ENCODE measurements at regions not wholly inside any gene's neighbourhood (a gene's known extent, or its start where the extent isn't known, plus 50 kb on each side); places are given as distances from the start of the nearest gene placed in this dataset.

DNA sequence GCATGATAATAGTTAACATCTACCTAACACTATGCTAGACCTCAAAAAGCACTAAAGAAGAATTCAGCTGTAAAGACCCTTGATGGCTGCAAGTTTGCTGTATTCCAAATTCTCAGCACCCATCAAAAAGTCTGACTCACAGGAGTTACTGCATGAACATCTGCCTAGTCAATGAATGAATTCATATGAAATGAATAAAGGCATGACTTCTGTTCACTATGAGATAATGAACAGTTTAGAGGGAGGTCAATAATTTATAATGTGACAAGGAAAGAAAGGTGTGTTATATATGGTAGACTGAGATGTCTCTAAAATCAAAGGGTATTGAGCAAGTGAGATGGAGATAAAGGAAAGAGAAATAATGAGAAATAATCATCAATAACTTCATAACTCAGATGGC lies 508.2 kb upstream of the TGFBR2 start (continued):
- TF ChIP-seq REST (IDR thresholded peaks at IDR 0.05; ENCODE audit: unreplicated experiment): no peak
- TF ChIP-seq CTCF (conservative IDR thresholded peaks at IDR 0.05; ENCODE audit: low read depth in 2 of 2): no peak
- TF ChIP-seq, protein P1, sequence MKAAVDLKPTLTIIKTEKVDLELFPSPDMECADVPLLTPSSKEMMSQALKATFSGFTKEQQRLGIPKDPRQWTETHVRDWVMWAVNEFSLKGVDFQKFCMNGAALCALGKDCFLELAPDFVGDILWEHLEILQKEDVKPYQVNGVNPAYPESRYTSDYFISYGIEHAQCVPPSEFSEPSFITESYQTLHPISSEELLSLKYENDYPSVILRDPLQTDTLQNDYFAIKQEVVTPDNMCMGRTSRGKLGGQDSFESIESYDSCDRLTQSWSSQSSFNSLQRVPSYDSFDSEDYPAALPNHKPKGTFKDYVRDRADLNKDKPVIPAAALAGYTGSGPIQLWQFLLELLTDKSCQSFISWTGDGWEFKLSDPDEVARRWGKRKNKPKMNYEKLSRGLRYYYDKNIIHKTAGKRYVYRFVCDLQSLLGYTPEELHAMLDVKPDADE (IDR thresholded peaks at IDR 0.05): no peak
- no peak for TF ChIP-seq EZH2 (IDR thresholded peaks at IDR 0.05; ENCODE audit: low read depth, unreplicated experiment)

- TF ChIP-seq NANOG (IDR thresholded peaks at IDR 0.05; ENCODE audit: borderline replicate concordance) (no peak), ZNF331 (CRISPR knock-in tag; IDR thresholded peaks at IDR 0.05; ENCODE audit: low read depth) (no peak)
- TF ChIP-seq, protein P2, sequence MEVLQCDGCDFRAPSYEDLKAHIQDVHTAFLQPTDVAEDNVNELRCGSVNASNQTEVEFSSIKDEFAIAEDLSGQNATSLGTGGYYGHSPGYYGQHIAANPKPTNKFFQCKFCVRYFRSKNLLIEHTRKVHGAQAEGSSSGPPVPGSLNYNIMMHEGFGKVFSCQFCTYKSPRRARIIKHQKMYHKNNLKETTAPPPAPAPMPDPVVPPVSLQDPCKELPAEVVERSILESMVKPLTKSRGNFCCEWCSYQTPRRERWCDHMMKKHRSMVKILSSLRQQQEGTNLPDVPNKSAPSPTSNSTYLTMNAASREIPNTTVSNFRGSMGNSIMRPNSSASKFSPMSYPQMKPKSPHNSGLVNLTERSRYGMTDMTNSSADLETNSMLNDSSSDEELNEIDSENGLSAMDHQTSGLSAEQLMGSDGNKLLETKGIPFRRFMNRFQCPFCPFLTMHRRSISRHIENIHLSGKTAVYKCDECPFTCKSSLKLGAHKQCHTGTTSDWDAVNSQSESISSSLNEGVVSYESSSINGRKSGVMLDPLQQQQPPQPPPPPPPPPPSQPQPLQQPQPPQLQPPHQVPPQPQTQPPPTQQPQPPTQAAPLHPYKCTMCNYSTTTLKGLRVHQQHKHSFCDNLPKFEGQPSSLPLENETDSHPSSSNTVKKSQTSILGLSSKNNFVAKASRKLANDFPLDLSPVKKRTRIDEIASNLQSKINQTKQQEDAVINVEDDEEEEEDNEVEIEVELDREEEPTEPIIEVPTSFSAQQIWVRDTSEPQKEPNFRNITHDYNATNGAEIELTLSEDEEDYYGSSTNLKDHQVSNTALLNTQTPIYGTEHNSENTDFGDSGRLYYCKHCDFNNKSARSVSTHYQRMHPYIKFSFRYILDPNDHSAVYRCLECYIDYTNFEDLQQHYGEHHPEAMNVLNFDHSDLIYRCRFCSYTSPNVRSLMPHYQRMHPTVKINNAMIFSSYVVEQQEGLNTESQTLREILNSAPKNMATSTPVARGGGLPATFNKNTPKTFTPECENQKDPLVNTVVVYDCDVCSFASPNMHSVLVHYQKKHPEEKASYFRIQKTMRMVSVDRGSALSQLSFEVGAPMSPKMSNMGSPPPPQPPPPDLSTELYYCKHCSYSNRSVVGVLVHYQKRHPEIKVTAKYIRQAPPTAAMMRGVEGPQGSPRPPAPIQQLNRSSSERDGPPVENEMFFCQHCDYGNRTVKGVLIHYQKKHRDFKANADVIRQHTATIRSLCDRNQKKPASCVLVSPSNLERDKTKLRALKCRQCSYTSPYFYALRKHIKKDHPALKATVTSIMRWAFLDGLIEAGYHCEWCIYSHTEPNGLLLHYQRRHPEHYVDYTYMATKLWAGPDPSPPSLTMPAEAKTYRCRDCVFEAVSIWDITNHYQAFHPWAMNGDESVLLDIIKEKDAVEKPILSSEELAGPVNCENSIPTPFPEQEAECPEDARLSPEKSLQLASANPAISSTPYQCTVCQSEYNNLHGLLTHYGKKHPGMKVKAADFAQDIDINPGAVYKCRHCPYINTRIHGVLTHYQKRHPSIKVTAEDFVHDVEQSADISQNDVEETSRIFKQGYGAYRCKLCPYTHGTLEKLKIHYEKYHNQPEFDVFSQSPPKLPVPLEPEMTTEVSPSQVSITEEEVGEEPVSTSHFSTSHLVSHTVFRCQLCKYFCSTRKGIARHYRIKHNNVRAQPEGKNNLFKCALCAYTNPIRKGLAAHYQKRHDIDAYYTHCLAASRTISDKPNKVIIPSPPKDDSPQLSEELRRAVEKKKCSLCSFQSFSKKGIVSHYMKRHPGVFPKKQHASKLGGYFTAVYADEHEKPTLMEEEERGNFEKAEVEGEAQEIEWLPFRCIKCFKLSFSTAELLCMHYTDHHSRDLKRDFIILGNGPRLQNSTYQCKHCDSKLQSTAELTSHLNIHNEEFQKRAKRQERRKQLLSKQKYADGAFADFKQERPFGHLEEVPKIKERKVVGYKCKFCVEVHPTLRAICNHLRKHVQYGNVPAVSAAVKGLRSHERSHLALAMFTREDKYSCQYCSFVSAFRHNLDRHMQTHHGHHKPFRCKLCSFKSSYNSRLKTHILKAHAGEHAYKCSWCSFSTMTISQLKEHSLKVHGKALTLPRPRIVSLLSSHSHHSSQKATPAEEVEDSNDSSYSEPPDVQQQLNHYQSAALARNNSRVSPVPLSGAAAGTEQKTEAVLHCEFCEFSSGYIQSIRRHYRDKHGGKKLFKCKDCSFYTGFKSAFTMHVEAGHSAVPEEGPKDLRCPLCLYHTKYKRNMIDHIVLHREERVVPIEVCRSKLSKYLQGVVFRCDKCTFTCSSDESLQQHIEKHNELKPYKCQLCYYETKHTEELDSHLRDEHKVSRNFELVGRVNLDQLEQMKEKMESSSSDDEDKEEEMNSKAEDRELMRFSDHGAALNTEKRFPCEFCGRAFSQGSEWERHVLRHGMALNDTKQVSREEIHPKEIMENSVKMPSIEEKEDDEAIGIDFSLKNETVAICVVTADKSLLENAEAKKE (CRISPR knock-in tag; IDR thresholded peaks at IDR 0.05): no peak
- peaks cover 15% of the 10 kb centered on the region for H3K36me3 Mint-ChIP-seq (ENCODE audit: low read depth)
- H3K36me3 ChIP-seq (ENCODE audit: insufficient read depth): no peaks in the 10 kb centered on the region; the same call in 1 of the 2 replicates
- peak overlapping the region; percentile 20; the same call in 1 of the 2 replicates for H2AFZ ChIP-seq
- no peaks in the 10 kb centered on the region for H4K20me1 ChIP-seq (replicated peaks; ENCODE audit: insufficient read depth)
- DNase-seq (ENCODE audit: low spot score): no peak
- ATAC-seq: no peak
- 0 out of 2 replicates have a peak overlapping the region, but pooled peaks have one; percentile 7 for H3K4me2 ChIP-seq
- peaks cover 2% of the 10 kb centered on the region for H3K27me3 Mint-ChIP-seq (ENCODE audit: insufficient read depth, low read depth, poor library complexity)
- H3K4me1 ChIP-seq (ENCODE audit: insufficient read depth): peaks cover 20% of the 10 kb centered on the region
- no peaks in the 10 kb centered on the region for H3F3A ChIP-seq (replicated peaks; ENCODE audit: low read depth)
- no peak overlapping the region for H3K27ac ChIP-seq (ENCODE audit: low read depth)
- no peaks in the 10 kb centered on the region for H3K27me3 ChIP-seq (ENCODE audit: insufficient read depth)
- H3K4me3 ChIP-seq: no peak overlapping the region
- peaks cover 13% of the 10 kb centered on the region; the same call in 2 of the 3 replicates for H3K9me3 Mint-ChIP-seq
- peaks cover 17% of the 10 kb centered on the region for H3K4me1 Mint-ChIP-seq
- H3K27ac Mint-ChIP-seq: no peak overlapping the region
- H3K4me3 Mint-ChIP-seq: no peak overlapping the region
- H3K9me2 ChIP-seq (ENCODE audit: insufficient read depth): no peaks in the 10 kb centered on the region
- no peaks in the 10 kb centered on the region for H3K79me2 ChIP-seq (replicated peaks; ENCODE audit: insufficient read depth)
These were observed 507.5 kb upstream of the TGFBR2 start for GRCh38 chr3:30098653-30099455.

All from GM23338 (cell line).